Kidney (tissue), 13 donors: ENCODE measurements at regions not wholly inside any gene's neighbourhood (a gene's known extent, or its start where the extent isn't known, plus 50 kb on each side); places are given as distances from the start of the nearest gene placed in this dataset.

ENCODE experiments used
- DNase-seq, 5 donors: peaks; one replicate each; pipeline ENCODE4 v3.0.0-alpha.2; 2013 to 2020
- FAIRE-seq: peaks from 2 replicates; lab custom pipeline; 2012; peaks lifted over from hg19 to GRCh38; lab: Jason Lieb, UNC
- H3K27ac ChIP-seq, 2 donors: one replicate each; pipeline ENCODE4 v1.7.0; 2013; ENCODE audit warnings: low read depth in 2 of 2, low read length in 2 of 2, inconsistent platforms in 1 of 2
- H3K27me3 ChIP-seq: one replicate; pipeline ENCODE4 v1.7.1; 2013; ENCODE audit warnings: low read length, inconsistent platforms; ENCODE audit not compliant: control insufficient read depth, insufficient read depth
- H3K36me3 ChIP-seq, 3 donors: one replicate each; pipeline versions ENCODE4 v1.7.0 to v1.7.1; 2013; ENCODE audit warnings: low read length in 3 of 3, control low read depth in 1 of 3, inconsistent platforms in 1 of 3; ENCODE audit not compliant: insufficient read depth in 3 of 3, control insufficient read depth in 2 of 3
- H3K4me1 ChIP-seq, 3 donors: one replicate each; pipeline versions ENCODE4 v1.7.0 to v1.7.1; 2013; ENCODE audit warnings: low read length in 3 of 3, inconsistent platforms in 1 of 3, low read depth in 1 of 3; ENCODE audit not compliant: control insufficient read depth in 2 of 3, insufficient read depth in 2 of 3
- H3K4me3 ChIP-seq, 3 donors: one replicate each; pipeline versions ENCODE4 v1.7.0 to v1.8.1; 2013; ENCODE audit warnings: low read length in 3 of 3, control low read depth in 1 of 3, inconsistent platforms in 1 of 3
- H3K9ac ChIP-seq, 3 donors: one replicate each; pipeline versions ENCODE4 v1.7.0 to v1.7.1; 2013; ENCODE audit warnings: low read length in 3 of 3, control low read depth in 1 of 3, inconsistent platforms in 1 of 3
- H3K9me3 ChIP-seq, 3 donors: one replicate each; pipeline versions ENCODE4 v1.7.0 to v1.7.1; 2013; ENCODE audit warnings: low read length in 3 of 3, control low read depth in 1 of 3, inconsistent platforms in 1 of 3; ENCODE audit not compliant: control insufficient read depth in 2 of 3, insufficient read depth in 1 of 3
- intact Hi-C: fragments of 100-400 bp; cut with DNase I; formaldehyde crosslinking; loops from one replicate; pipeline ENCODE4 v1.11.1; 2022
- TF ChIP-seq, protein P1 (sequence below): IDR thresholded peaks from 3 replicates; pipeline ENCODE4 v1.5.1; 2012; ENCODE audit warnings: mild to moderate bottlenecking, moderate library complexity, borderline replicate concordance; ENCODE audit not compliant: insufficient read depth; ENCODE audit errors: extremely low read depth
- donor health status: control.
- donor health status: control.
- donor health status: control.
- donor health status: control.
- donor health status: control.
- donor health status: DM: yes; HTN: yes; CAD: no.
- donor health status: Normal renal cell carcinoma (clear cell type).

DNA sequence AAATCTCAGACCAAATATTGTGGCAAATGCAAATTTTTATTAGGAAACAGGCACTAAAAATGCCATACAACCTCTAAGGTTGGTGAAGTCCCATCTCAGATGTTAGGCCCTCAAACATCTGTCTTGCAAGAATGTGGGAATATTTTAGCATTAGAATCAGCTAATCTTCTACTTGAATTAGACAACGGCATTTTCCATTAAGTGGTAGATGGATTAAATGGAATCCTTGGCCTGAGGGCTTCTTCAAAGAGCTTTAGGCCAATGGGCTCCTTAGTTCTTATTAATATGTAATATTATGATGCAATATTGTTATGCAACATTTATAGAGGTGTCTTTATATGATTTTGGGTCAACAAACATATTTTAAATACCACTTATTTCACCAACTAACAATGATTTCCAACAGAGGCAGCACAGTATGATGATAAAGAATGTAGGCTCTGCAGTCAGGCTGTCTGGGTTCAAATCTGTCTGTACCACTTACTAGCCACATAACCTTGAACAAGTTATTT, 122.9 kb upstream of the PLEKHA5 start:
- intact Hi-C loops: no loop called here

DNA sequence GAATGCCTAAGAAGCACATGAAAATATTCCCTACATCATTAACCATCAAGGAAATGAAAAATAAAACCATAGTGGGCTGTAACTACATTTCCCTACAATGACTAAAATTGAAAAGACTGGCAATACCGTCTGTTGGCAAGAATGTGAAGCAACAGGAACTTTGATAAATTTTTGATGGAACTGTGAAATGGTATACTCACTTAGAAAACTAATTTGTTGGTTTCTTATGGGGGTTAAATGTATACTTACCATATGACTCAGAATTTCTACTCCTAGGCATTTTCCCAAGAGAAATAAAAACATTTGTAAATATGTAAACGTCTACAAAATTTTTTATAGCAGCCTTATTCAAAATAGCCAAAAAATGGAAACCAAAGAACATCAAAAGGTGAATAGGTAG, 121.4 kb upstream of the PLEKHA5 start:
- no peak overlapping the region for H3K4me3 ChIP-seq
- H3K9ac ChIP-seq: no peak overlapping the region
- FAIRE-seq: no peak
- H3K27ac ChIP-seq: no peak overlapping the region
- intact Hi-C loops: no loop called here
- no peak for DNase-seq
- H3K4me1 ChIP-seq: peaks cover 0 to 7% (median 0%) of the 10 kb centered on the region in 3 donors
- TF ChIP-seq, protein P1, sequence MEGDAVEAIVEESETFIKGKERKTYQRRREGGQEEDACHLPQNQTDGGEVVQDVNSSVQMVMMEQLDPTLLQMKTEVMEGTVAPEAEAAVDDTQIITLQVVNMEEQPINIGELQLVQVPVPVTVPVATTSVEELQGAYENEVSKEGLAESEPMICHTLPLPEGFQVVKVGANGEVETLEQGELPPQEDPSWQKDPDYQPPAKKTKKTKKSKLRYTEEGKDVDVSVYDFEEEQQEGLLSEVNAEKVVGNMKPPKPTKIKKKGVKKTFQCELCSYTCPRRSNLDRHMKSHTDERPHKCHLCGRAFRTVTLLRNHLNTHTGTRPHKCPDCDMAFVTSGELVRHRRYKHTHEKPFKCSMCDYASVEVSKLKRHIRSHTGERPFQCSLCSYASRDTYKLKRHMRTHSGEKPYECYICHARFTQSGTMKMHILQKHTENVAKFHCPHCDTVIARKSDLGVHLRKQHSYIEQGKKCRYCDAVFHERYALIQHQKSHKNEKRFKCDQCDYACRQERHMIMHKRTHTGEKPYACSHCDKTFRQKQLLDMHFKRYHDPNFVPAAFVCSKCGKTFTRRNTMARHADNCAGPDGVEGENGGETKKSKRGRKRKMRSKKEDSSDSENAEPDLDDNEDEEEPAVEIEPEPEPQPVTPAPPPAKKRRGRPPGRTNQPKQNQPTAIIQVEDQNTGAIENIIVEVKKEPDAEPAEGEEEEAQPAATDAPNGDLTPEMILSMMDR: no peak
- no peaks in the 10 kb centered on the region for H3K27me3 ChIP-seq
- H3K9me3 ChIP-seq: no peaks in the 10 kb centered on the region
- H3K36me3 ChIP-seq: no peaks in the 10 kb centered on the region

More for the DNA sequence above, 122.9 kb upstream of the PLEKHA5 start:
- FAIRE-seq (no peak), DNase-seq (no peak)
- TF ChIP-seq, protein P1: no peak
- no peaks in the 10 kb centered on the region for H3K9me3 ChIP-seq
- no peak overlapping the region for H3K27ac ChIP-seq
- no peak overlapping the region for H3K9ac ChIP-seq
- no peaks in the 10 kb centered on the region for H3K4me1 ChIP-seq
- no peaks in the 10 kb centered on the region for H3K27me3 ChIP-seq
- H3K4me3 ChIP-seq: no peak overlapping the region
- H3K36me3 ChIP-seq: no peaks in the 10 kb centered on the region

DNA sequence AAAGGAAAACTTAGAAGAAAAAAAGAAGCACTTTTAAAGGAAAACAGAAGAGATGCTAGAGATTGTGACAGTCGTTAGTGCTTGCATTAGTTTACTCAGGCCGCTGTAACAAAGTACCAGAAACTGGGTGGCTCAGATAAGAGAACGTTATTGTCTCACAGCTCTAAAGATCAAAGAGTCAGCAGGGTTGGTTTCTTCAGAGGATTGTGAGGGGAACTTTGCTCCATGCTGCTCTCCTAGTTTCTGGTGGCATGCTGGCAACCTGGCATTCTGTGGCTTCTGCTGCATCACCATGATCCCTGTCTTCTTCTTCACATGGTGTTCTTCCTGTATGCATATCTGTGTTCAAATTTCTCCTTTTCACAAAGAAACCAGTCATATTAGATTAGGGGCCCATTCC, 119.4 kb upstream of the PLEKHA5 start:
- peaks cover 0 to 7% (median 0%) of the 10 kb centered on the region in 3 donors for H3K4me1 ChIP-seq
- no peak overlapping the region for H3K4me3 ChIP-seq
- no peaks in the 10 kb centered on the region for H3K27me3 ChIP-seq
- H3K9ac ChIP-seq: no peak overlapping the region
- no peaks in the 10 kb centered on the region for H3K36me3 ChIP-seq
- TF ChIP-seq, protein P1: no peak
- intact Hi-C loops: no loop called here
- no peaks in the 10 kb centered on the region for H3K9me3 ChIP-seq
- FAIRE-seq (no peak), DNase-seq (no peak)
- H3K27ac ChIP-seq: no peak overlapping the region

DNA sequence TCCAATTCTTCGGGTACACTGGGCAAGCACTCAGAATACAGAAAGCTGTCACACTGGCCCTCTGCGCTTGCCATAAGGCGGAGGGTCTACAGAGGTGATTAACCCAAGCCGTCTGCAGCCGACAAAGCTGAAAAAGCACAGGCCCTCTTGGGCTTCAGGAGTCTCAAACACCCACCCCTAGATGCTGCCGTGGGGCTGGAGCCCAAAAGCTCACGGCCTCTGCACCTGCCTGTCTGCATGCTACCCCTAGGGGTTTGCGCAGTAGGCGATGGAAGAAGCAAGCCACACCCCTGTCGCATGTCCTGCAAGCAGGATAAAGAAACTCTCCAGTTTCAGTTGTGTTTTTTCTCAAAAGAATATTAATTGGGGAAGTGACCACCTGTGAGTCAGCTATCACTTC, 118.8 kb upstream of the PLEKHA5 start:
- TF ChIP-seq, protein P1: no peak
- intact Hi-C loops: no loop called here
- Histone ChIP-seq H3K27ac (no peak overlapping the region), H3K4me1 (peaks cover 0 to 7% (median 0%) of the 10 kb centered on the region in 3 donors), H3K4me3 (no peak overlapping the region), H3K9me3 (no peaks in the 10 kb centered on the region), H3K27me3 (no peaks in the 10 kb centered on the region), H3K9ac (no peak overlapping the region), H3K36me3 (no peaks in the 10 kb centered on the region)
- DNase-seq: peak in 1 of 5 donors; percentile 39
- FAIRE-seq: no peak
